ENCODE measurements at regions not wholly inside any gene's neighbourhood (a gene's known extent, or its start where the extent isn't known, plus 50 kb on each side); places are given as distances from the start of the nearest gene placed in this dataset.
"Not testable (repeated sequence)": the region's sequence is repeated elsewhere in the genome, so short reads cannot be mapped to it uniquely, and the experiment has no call there.

DNA sequence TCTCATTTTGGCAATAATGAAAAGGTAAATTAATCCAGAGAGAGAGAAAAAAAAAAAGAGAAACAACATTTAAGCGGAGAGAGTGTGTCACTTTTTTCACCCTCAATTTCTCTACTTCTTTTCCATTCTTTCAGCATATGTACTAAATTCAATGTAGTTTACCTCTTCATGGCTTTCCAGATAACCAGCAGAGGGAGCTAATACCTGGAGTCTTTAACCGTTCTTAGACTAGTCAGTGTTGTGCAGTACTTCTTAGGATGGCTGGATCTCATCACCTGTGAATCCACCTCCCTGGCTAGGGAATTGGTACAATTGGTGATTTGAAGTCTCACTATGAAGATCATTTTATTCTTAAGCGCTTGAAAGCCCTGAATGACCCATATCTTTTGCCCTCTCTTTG lies 87.3 kb upstream of the HSFY2 start:
- TF ChIP-seq, protein P1, sequence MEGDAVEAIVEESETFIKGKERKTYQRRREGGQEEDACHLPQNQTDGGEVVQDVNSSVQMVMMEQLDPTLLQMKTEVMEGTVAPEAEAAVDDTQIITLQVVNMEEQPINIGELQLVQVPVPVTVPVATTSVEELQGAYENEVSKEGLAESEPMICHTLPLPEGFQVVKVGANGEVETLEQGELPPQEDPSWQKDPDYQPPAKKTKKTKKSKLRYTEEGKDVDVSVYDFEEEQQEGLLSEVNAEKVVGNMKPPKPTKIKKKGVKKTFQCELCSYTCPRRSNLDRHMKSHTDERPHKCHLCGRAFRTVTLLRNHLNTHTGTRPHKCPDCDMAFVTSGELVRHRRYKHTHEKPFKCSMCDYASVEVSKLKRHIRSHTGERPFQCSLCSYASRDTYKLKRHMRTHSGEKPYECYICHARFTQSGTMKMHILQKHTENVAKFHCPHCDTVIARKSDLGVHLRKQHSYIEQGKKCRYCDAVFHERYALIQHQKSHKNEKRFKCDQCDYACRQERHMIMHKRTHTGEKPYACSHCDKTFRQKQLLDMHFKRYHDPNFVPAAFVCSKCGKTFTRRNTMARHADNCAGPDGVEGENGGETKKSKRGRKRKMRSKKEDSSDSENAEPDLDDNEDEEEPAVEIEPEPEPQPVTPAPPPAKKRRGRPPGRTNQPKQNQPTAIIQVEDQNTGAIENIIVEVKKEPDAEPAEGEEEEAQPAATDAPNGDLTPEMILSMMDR (IDR thresholded peaks at IDR 0.05), result not testable (repeated sequence)
- not testable (repeated sequence) for TF ChIP-seq POLR2A, POLR2AphosphoS5 (IDR thresholded peaks at IDR 0.05)
